Sciatic nerve (tissue), 2 donors: ENCODE measurements at regions not wholly inside any gene's neighbourhood (a gene's known extent, or its start where the extent isn't known, plus 50 kb on each side); places are given as distances from the start of the nearest gene placed in this dataset.
"Not testable (repeated sequence)": the region's sequence is repeated elsewhere in the genome, so short reads cannot be mapped to it uniquely, and the experiment has no call there.

Experiments used
- ATAC-seq: fragments of 200-7000 bp; cut with Tn5 transposase; one replicate; pipeline ENCODE4 v1.9.1; 2020; ENCODE audit warnings: mild to moderate bottlenecking, moderate library complexity
- DNase-seq: peaks from one replicate; pipeline ENCODE4 v3.0.0-alpha.2; 2020; ENCODE audit warnings: low spot score
- intact Hi-C: fragments of 100-400 bp; cut with DNase I; formaldehyde crosslinking; loops from one replicate; pipeline ENCODE4 v1.14.2; 2022
- donor health status: DM: no; HTN: no; CAD: no.
- donor health status: DM: no; HTN: no; CAD: no.

GRCh38 chr15:81909011-81909358, 136.8 kb downstream of the MEX3B start:
- ATAC-seq (no peak), DNase-seq (no peak)
- intact Hi-C loops = no loop called here

- DNase-seq (no peak), ATAC-seq (no peak)
- intact Hi-C loops = no loop called here
Measured at GRCh38 chr15:81908111-81908510, 137.7 kb downstream of the MEX3B start.

GRCh38 chr15:81907521-81907920, 138.3 kb downstream of the MEX3B start:
- intact Hi-C loops = no loop called here
- DNase-seq = no peak
- ATAC-seq = no peak

- intact Hi-C loops = no loop called here
- ATAC-seq = no peak
Measured at GRCh38 chr15:81905889-81906288, 139.9 kb downstream of the MEX3B start.

GRCh38 chr15:81901319-81901718, 144.5 kb downstream of the MEX3B start:
- DNase-seq = no peak
- intact Hi-C loops = no loop called here
- no peak for ATAC-seq

More at GRCh38 chr15:81905889-81906288, 139.9 kb downstream of the MEX3B start:
- no peak for DNase-seq

GRCh38 chr15:81899730-81900129, 146.1 kb downstream of the MEX3B start:
- no peak for DNase-seq

GRCh38 chr15:81899024-81899423, 146.8 kb downstream of the MEX3B start:
- intact Hi-C loops = no loop called here
- DNase-seq (no peak), ATAC-seq (no peak)

More at GRCh38 chr15:81899730-81900129, 146.1 kb downstream of the MEX3B start:
- intact Hi-C loops = no loop called here
- ATAC-seq = no peak

GRCh38 chr15:81897057-81897677, 148.7 kb downstream of the MEX3B start:
- intact Hi-C loops = no loop called here
- DNase-seq = no peak
- no peak for ATAC-seq

GRCh38 chr15:81896356-81896755, 149.5 kb downstream of the MEX3B start:
- intact Hi-C loops = no loop called here
- ATAC-seq = no peak
- no peak for DNase-seq

GRCh38 chr15:81895723-81896122, 150.1 kb downstream of the MEX3B start:
- intact Hi-C loops = no loop called here
- DNase-seq (no peak), ATAC-seq (no peak)

- DNase-seq = no peak
- no peak for ATAC-seq
- intact Hi-C loops = no loop called here
Measured at GRCh38 chr15:81894061-81894460, 151.8 kb downstream of the MEX3B start.

- DNase-seq (no peak), ATAC-seq (no peak)
- intact Hi-C loops = no loop called here
Measured at GRCh38 chr15:81893182-81893835, 152.5 kb downstream of the MEX3B start.

GRCh38 chr15:81890496-81890895, 155.3 kb downstream of the MEX3B start:
- intact Hi-C loops = no loop called here
- DNase-seq = no peak
- no peak for ATAC-seq

GRCh38 chr15:81889485-81889881, 156.3 kb downstream of the MEX3B start:
- DNase-seq (no peak), ATAC-seq (peak; percentile 84)
- intact Hi-C loops = no loop called here

- ATAC-seq (peak; percentile 89), DNase-seq (no peak)
- intact Hi-C loops = no loop called here
Measured at GRCh38 chr15:81888748-81889484, 156.9 kb downstream of the MEX3B start.

- ATAC-seq (no peak), DNase-seq (no peak)
- intact Hi-C loops = no loop called here
Measured at GRCh38 chr15:81887912-81888311, 157.9 kb downstream of the MEX3B start.

GRCh38 chr15:81887188-81887587, 158.6 kb downstream of the MEX3B start:
- ATAC-seq, intact Hi-C loops, DNase-seq: not testable (repeated sequence)

- no peak for DNase-seq
- intact Hi-C loops = no loop called here
- no peak for ATAC-seq
Measured at GRCh38 chr15:81886591-81886990, 159.2 kb downstream of the MEX3B start.

- no peak for DNase-seq
- intact Hi-C loops = no loop called here
- ATAC-seq = no peak
Measured at GRCh38 chr15:81886080-81886479, 159.7 kb downstream of the MEX3B start.

GRCh38 chr15:81885135-81885534, 160.7 kb downstream of the MEX3B start:
- intact Hi-C loops = no loop called here
- ATAC-seq = no peak
- DNase-seq = no peak
